ENCODE measurements at regions not wholly inside any gene's neighbourhood (a gene's known extent, or its start where the extent isn't known, plus 50 kb on each side); places are given as distances from the start of the nearest gene placed in this dataset.

DNA sequence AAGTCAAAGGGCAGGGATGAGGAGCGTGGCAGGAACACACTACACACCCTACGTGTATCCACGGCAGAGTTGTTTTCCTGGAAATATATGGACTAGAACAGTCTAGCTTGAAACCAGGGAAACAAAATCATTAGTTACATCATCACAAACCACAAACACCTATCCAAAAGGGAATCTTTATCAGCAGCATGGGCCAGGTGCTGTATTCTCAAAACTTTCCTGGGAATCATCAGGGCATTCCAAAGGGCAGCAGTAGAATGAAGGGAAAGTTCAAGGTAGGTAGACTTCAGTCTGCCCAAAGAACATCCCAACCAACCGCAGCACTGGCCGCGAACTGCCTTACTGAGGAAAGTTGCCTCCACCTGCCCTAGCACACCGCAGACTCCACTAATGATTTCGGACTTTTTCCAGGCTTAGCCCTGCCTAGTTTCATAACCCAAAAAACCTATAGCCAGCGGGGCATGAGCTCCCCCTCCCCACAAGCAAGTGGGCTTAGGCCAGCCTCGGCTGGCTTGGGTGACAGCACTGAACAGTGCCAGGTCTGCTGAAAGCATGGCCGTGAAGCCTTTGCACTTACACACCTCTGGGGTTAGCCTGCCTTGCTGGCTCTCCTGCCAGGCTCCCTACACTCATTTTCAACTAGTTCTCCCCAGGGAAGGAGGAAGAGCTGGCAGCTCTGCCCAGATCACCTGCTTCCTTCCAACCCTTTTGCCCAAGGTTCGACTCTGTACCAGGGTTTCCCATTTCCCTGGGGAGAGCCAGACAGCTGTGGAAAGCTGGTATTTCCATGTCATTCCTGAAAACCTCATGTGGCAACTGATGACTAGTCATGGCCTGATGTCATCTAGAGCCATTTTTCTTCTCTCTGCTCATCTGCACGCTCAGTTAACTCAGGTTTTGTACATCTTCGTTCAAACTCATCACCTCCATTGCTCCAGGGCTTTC, 77.3 kb upstream of the UBAC2 start:
- DNase-seq (ENCODE audit: low read depth), result no peak

DNA sequence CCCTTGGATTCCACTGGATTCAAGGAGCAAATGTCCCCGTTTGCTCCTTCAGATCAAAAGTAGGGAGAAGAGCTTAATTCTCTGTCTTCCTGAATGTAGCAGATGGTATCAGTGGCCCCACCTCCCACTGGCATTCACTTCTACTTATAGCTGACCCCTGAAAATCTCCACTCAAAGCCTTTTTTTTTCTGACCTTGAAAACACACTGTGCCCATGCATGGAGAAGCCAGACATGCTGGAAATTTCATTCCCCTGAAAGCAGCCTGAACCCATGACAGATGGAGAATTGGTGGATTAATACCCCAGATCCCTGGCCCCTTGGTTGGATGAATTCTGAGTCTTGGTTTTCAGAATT, 76.6 kb upstream of the UBAC2 start:
- no peak for DNase-seq (ENCODE audit: low read depth)

DNA sequence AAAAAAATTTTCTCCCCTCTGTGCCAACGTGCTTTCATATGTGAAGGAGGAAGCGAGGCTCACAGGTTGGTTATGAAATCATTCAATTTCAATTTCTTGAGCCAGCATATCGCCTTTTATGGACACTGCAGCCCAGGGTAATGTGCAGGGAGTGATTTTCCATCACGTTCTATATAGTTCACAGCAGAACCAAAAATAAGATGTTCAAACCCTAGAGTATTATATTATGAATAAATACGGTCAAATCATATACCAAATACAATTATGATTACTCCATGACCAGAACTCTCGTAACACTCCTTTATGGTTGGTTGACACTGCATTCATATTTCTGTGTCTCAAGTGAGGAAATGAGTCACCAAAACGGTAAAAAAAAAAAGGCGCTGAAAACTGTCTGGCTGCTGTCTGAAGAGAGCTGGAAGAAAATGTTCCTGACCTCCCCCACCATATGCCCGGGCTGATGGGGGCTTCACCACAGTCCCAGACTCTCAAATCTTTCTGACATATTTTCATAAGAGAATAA, 75.8 kb upstream of the UBAC2 start:
- DNase-seq (ENCODE audit: low read depth), result no peak

DNA sequence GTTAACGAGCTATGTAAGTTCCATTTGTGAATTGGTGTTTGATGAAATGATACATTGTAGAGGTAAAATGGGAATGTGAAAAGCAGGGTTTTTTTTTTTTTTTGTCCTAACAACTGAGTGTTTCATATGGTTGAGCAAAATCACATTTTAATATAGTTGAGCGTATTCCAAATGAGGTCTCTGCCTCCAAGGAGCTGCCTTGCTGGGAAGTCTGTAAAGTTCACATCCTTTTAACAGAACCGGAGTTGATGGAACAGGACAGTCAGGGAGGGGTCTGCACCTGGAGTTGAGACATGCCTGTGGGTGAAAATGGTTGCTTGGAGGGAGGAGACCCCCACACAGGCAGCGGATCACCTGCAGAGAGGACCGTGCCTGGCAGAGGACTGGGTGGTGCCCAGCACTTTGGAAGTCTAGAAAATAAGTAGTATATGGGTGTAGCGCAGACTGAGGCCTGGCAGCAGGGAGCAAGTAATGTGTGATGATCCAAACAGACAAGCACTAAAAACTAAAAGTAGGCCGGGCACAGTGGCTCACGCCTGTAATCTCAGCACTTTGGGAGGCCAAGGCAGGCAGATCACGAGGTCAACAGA, 75.2 kb upstream of the UBAC2 start:
- no peak for DNase-seq (ENCODE audit: low read depth)

DNA sequence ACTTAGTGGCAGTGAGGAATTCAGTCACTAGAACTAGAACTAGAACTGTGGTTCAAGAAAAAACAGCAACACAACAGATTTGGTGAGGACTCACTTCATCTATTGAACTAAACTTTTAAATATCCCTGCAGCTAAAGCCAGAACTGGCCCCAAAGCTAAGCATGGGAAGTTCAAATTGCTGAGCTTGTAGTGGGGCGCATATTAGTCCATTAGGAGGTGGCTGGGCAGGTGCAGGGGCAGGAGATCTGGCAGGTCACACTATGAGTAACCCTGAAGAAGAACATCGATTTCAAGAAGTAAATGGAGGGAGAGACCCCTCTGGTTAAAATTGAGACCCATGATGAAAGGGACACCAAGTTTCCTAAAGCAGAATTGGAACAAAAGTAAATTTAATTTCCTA, 73.8 kb upstream of the UBAC2 start:
- DNase-seq (ENCODE audit: low read depth), result no peak

DNA sequence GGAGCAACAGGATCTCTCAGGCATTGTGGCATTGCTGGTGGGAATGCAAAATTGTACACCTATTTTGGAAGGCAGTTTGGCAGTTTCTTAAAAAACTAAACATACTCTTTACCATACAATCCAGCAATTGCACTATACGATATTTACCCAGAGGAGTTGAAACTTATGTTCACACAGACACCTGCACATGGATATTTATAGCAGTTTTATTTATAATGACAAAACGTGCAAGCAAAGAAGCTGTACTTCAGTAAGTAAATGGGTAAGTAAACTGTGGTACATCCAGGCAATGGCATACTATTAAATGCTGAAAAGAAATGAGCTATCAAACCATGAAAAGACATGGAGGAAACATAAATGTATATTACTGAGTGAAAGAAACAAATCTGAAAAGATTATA, 71.6 kb upstream of the UBAC2 start:
- DNase-seq (ENCODE audit: low read depth), result no peak

DNA sequence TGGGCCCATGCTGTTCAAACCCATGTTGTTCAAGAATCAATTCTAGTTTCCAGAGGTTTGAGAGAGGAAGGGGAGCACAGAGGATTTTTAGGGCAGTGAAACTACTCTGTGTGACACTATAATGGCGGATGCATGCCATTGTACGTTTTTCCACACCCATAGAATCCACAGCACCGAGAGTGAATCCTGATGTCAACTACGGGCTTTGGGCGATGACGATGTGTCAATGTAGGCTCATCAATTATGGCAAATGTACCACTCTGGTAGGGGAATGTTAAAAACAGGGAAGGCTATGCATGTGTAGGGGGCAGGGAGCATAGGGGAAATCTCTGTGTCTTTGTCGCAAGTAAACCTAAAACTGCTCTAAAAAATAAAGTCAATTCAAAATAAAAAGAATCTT, 70.7 kb upstream of the UBAC2 start:
- no peak for DNase-seq (ENCODE audit: low read depth)

DNA sequence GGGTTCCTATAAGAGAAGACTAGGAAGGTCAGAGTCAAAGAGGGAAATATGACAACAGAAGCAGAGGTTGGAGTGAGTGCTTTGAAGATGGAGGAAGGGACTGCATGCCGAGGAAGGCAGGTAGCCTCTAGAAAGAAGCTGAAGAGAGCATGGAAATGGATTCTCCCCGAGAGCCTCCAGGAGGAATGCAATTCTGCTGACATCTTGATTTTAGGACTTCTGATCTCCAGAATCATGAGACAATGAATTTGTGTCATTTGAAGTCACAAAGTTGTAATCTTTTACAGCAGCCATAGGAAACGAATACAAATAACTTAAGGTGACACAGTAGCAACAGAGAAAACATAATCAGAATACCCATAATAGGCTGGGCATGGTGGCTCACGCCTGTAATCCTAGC, 69.2 kb upstream of the UBAC2 start:
- no peak for DNase-seq (ENCODE audit: low read depth)

DNA sequence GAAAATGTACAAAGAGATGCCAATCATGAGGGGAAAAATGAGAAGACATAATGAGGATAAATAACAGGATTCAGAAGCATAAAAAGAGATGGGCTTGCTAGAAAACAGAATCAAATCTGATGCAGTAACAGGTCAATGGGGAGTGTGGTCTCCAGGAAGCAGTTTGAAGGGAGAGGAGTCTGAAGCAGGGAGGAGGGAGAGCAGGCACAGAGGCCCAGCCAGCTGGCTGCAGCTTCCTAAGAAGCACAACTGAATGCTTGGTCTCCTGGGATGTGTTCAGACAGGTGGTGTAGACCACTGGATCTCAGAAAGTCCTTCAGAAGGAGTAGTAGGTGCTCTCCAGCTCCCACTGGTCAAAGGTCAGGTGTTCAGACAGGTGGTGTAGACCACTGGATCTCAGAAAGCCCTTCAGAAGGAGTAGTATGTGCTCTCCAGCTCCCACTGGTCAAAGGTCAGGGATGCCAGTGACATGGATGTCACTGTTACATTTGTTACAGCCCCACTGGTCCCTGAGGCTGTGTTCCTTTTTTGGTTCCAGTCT, 68.3 kb upstream of the UBAC2 start:
- DNase-seq (ENCODE audit: low read depth), result no peak

DNA sequence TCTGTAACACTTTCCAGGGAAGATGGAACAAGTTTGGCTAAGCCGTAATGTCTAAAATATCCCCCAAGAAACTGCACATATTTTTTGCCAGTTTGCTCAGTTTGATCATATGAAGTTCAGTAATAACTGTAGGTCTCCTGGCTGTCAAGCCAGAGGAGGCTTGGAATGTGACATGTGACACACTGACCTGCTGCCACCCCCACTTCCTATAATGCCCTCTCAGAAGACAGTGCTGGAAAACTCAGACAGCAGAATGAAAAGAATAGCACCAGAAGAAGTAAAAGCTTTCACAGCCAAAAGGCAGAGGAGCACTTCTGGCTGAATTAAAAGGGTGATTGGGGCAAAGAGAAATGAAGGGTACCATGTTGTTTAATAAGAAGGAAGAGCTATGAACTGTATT, 67.4 kb upstream of the UBAC2 start:
- no peak for DNase-seq (ENCODE audit: low read depth)

DNA sequence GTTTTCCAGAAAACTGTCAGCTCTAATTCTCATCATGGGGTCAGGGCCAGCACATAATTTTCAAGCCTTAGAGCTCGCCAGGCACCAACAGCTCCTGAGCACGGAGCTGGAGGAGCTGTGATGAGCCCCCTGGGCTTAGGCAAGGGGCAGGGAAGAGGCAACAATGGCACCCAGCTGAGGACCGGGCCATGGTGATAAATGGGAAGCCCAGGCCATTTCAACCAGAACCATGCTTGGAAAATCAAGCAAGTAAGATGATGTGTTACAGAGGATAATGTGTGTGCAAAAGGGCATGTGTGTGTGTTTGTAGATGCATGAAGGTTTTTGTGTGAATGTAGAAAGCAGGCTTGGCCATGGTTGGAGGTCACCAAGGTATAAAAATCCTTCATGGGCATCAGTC, 66.8 kb upstream of the UBAC2 start:
- DNase-seq (ENCODE audit: low read depth), result no peak

DNA sequence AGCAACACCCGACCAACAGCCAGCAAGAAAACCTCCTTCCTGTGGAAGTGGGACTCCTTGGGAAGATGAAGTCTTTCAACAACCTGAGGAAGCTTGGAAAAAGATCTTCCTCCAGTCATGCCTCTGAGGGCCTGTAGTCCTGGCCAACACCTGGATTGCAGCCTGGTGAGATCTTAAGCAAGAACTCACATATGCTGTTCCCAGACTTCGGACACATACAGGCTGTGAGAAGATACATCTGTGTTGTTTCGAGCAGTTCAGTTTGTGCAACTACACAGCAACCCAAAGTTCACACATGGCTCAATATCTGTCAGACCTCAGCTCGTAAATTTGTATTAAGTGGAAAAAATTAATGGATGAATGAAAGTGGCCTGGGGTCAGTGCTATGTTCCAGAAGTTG, 65.1 kb upstream of the UBAC2 start:
- DNase-seq (ENCODE audit: low read depth), result no peak

DNA sequence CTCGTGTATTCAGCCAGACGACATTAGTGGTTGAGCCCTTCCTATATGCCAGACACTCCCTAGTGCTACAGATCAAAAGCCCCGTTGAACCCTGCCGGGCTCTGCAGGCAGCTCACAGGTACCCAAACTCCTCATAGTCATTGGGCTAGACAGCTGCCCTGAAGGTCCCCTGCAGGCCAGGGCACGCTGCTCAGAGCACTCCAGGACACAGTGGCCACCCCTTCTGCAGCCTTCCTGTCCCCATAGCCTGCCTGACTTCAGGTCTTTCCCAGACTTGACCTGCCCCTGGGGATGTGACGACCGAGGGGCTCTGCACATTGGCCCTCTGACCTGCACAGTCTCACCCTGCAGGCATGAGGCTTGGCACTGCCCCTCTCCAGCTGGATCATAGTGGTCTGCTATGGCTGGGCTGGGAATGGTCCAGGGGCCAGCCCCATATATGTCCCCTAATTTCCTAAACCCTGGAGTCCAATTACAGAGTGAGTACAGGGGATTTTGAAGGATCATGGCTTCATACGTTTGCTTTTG, 64.2 kb upstream of the UBAC2 start:
- no peak for DNase-seq (ENCODE audit: low read depth)

DNA sequence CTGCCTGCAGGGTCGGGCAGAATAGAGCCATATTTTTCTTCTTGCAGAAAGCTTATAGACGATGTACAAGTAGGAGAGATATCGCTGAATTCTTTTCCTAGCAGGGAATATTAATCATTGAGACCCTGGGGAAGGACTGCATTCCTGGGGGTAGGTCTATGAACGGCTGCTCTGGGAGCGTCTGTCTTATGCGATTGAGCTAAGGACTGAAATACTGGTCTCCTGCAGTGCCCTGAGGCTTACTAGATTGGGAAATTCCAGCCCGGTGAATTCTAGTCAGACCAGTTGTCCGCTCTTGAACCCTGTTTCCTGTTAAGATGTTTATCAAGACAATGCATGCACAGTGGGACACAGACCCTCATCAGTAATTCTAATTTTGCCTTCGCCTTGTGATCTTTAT, 59.8 kb upstream of the UBAC2 start:
- no peak for DNase-seq (ENCODE audit: low read depth)

DNA sequence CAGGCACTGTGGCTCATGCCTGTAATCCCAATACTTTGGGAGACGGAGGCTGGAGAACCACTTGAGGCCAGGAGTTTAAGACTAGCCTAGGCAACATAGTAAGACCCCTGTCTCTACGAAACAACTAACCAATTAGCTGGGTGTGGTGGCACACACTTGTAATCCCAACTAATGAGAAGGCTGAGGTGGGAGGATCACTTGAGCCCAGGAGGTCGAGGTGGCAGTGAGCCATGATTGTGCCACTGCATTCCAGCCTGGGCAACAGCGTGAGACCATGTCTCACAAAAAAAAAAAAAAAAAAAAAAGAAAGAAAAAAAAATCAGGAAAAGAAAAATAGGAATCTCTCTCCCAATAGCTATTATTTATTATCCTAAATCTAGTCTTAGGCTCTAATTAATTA, 56.8 kb upstream of the UBAC2 start:
- no peak for DNase-seq (ENCODE audit: low read depth)

DNA sequence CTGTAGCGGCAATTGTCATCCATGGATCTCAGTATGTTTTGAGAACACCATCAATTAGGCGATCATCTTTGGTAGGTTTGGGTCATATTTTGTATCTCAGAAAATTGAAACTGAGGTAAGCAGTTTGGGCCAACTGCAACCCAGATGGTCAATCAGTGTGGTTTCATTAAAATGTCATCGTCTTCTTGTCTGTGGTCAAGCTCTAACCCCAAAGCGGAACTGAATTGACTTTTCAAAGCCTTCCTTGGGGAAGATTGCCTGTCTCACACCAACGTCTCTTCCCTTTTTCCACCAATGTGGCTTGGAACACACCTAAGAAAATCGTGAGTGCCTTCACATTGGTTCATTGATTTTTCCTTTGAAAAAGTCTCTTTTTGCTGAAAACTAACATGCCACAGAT, 56.3 kb upstream of the UBAC2 start:
- DNase-seq (ENCODE audit: low read depth), result no peak

DNA sequence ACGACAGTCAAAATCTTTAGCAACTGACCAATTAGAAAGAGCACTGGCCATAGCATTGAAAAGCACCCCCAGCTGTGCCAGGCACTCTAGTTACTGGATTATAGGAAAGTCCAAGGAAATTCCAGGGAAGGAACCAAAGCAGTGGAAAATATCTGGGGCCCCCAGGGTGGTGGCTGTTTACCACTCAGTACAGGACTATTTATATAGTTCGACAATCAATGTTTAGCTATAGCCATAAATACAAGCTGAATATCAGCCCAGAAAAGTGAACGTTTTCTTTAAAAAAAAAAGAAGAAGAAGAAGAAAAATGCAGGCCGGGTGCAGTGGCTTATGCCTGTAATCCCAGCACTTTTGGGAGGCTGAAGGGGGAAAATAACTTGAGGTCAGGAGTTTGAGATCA, 55.2 kb upstream of the UBAC2 start:
- no peak for DNase-seq (ENCODE audit: low read depth)

DNA sequence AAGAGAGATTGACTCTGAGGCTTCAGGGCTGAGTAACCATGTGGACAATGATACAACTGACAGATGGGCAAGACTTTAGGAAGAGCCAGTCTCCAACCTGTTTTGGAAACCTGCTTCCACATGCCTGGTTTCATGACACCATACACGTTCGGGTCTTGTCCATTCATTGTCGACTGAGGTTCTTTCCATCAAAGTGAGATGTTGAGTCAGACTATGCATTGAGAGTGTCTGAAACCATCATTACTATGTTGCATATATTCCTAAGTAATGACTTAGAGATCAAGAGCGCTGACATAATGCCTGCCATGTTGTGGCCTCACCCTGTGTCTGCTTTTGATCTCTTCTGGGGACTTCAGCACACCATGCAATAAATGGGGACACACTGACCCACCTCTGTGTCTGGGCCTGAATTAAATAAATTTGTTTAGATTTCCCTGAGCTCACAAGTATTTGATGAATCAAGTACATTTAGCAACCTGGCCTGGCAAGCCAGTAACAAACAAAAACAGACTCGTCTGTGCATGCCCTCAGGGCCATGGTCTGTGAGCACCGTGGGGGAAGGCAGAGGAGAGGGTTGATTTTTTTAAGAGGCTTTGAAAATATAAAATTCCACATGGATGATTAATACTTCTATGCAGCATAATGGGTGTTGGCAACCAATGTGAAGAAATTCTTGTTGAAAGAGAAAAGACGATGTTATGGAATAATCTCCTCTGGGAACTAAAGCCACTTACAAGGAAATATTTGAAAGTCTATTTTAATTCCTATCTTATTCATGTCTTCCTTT, 49.9 kb upstream of the UBAC2 start:
- DNase-seq (ENCODE audit: low read depth), result no peak
